Endothelial cell (in vitro differentiated cells): ENCODE measurements at regions not wholly inside any gene's neighbourhood (a gene's known extent, or its start where the extent isn't known, plus 50 kb on each side); places are given as distances from the start of the nearest gene placed in this dataset.
"Not testable (repeated sequence)": the region's sequence is repeated elsewhere in the genome, so short reads cannot be mapped to it uniquely, and the experiment has no call there.

Experiments used
- DNase-seq: peaks from one replicate; pipeline ENCODE4 v3.0.0; 2021; ENCODE audit warnings: low spot score
- H3K27ac Mint-ChIP-seq: one replicate; pipeline ENCODE4 v1.8.0; 2021; ENCODE audit warnings: mixed read lengths, inconsistent platforms; ENCODE audit not compliant: unreplicated experiment
- H3K27me3 Mint-ChIP-seq: one replicate; pipeline ENCODE4 v1.8.0; 2021; ENCODE audit warnings: mild to moderate bottlenecking, moderate library complexity, mixed read lengths, inconsistent platforms; ENCODE audit not compliant: unreplicated experiment
- H3K36me3 Mint-ChIP-seq: one replicate; pipeline ENCODE4 v1.8.0; 2021; ENCODE audit warnings: mild to moderate bottlenecking, low read depth, mixed read lengths, inconsistent platforms; ENCODE audit not compliant: unreplicated experiment
- H3K4me1 Mint-ChIP-seq: one replicate; pipeline ENCODE4 v1.8.0; 2021; ENCODE audit warnings: mild to moderate bottlenecking, mixed read lengths, inconsistent platforms; ENCODE audit not compliant: unreplicated experiment
- H3K4me3 Mint-ChIP-seq: one replicate; pipeline ENCODE4 v1.8.0; 2021; ENCODE audit warnings: mild to moderate bottlenecking, mixed read lengths, inconsistent platforms; ENCODE audit not compliant: unreplicated experiment
- H3K9me3 Mint-ChIP-seq: one replicate; pipeline ENCODE4 v1.8.0; 2021; ENCODE audit warnings: mixed read lengths, inconsistent platforms; ENCODE audit not compliant: unreplicated experiment
- TF ChIP-seq, protein P1 (sequence below): fragments of 200-600 bp; sonication (generic); IDR thresholded peaks from one replicate; pipeline ENCODE4 v1.5.0; 2021; ENCODE audit warnings: antibody characterized with exemption; ENCODE audit not compliant: unreplicated experiment

DNA sequence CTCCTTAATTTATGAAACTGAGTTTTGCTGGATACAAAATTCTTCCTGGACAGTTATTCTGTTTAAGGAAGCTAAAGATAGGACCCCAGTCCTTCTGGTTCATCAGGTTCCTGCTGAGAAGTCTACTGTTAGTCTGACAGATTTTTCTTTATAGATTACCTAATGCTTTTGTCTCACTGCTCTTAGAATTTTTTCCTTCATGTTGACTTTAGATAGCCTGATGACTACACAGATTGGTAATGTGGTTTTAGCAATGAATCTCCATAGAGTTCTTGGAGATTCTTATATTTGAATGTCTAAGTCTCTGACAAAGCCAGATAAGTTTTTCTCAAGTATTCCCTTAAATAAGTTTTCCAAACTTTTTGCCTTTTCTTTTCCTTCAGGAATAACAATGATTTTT, 419.7 kb downstream of the CDH10 start:
- Mint-ChIP-seq H3K27me3 (peaks cover 1% of the 10 kb centered on the region), H3K4me1 (no peaks in the 10 kb centered on the region), H3K36me3 (no peaks in the 10 kb centered on the region), H3K9me3 (no peaks in the 10 kb centered on the region), H3K4me3 (no peak overlapping the region), H3K27ac (no peak overlapping the region)
- TF ChIP-seq, protein P1, sequence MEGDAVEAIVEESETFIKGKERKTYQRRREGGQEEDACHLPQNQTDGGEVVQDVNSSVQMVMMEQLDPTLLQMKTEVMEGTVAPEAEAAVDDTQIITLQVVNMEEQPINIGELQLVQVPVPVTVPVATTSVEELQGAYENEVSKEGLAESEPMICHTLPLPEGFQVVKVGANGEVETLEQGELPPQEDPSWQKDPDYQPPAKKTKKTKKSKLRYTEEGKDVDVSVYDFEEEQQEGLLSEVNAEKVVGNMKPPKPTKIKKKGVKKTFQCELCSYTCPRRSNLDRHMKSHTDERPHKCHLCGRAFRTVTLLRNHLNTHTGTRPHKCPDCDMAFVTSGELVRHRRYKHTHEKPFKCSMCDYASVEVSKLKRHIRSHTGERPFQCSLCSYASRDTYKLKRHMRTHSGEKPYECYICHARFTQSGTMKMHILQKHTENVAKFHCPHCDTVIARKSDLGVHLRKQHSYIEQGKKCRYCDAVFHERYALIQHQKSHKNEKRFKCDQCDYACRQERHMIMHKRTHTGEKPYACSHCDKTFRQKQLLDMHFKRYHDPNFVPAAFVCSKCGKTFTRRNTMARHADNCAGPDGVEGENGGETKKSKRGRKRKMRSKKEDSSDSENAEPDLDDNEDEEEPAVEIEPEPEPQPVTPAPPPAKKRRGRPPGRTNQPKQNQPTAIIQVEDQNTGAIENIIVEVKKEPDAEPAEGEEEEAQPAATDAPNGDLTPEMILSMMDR = no peak
- DNase-seq = no peak

DNA sequence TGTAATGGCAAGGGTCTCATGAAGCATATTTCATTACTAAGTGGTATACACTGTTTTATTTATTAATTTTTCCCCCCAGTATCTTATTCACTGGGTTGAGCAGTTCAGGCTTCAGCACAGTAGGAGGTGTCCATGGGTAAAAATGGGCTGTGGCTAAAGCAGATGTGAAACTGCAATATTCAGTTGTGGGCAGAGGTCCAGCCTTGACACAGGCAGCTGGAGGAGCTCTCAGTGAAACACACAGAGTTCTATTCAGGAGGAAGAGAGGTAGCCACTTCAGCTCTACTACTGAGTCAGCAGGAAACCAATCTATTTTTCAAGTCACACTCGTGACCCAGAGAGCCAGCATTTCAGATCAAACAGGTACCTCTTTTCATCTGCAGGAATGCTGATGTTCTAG, 418.3 kb downstream of the CDH10 start:
- Mint-ChIP-seq H3K27me3 (peaks cover 1% of the 10 kb centered on the region), H3K36me3 (no peaks in the 10 kb centered on the region), H3K9me3 (no peaks in the 10 kb centered on the region), H3K4me1 (no peaks in the 10 kb centered on the region), H3K27ac (no peak overlapping the region), H3K4me3 (no peak overlapping the region)
- TF ChIP-seq, protein P1 = no peak
- no peak for DNase-seq

GRCh38 chr5:24227881-24228280, 416.9 kb downstream of the CDH10 start:
- H3K27me3 Mint-ChIP-seq, H3K36me3 Mint-ChIP-seq, DNase-seq, H3K9me3 Mint-ChIP-seq, H3K27ac Mint-ChIP-seq, H3K4me1 Mint-ChIP-seq, H3K4me3 Mint-ChIP-seq: not testable (repeated sequence)

- H3K27ac Mint-ChIP-seq = no peak overlapping the region
- no peaks in the 10 kb centered on the region for H3K9me3 Mint-ChIP-seq
- TF ChIP-seq, protein P1 = no peak
- H3K4me3 Mint-ChIP-seq = no peak overlapping the region
- no peak for DNase-seq
- H3K36me3 Mint-ChIP-seq = no peaks in the 10 kb centered on the region
- no peaks in the 10 kb centered on the region for H3K4me1 Mint-ChIP-seq
- H3K27me3 Mint-ChIP-seq = peaks cover 1% of the 10 kb centered on the region
Measured at GRCh38 chr5:24232041-24232440, 412.7 kb downstream of the CDH10 start.

GRCh38 chr5:24232929-24233498, 411.8 kb downstream of the CDH10 start:
- H3K27me3 Mint-ChIP-seq = no peaks in the 10 kb centered on the region
- no peaks in the 10 kb centered on the region for H3K36me3 Mint-ChIP-seq
- TF ChIP-seq, protein P1 = no peak
- no peaks in the 10 kb centered on the region for H3K4me1 Mint-ChIP-seq
- H3K27ac Mint-ChIP-seq = no peak overlapping the region
- no peak overlapping the region for H3K4me3 Mint-ChIP-seq
- DNase-seq = no peak
- no peaks in the 10 kb centered on the region for H3K9me3 Mint-ChIP-seq
